GM08714 (cell line): ENCODE measurements at regions not wholly inside any gene's neighbourhood (a gene's known extent, or its start where the extent isn't known, plus 50 kb on each side); places are given as distances from the start of the nearest gene placed in this dataset.
"Not testable (repeated sequence)": the region's sequence is repeated elsewhere in the genome, so short reads cannot be mapped to it uniquely, and the experiment has no call there.

ENCODE experiments used
- H3K4me3 ChIP-seq: fragments of 200-500 bp; sonication (Bioruptor generic); 2 replicates; pipeline ENCODE4 v1.5.1; 2014; ENCODE audit warnings: mild to moderate bottlenecking, low read length, inconsistent platforms
- ZNF274 ChIP-seq: IDR thresholded peaks from 2 replicates; pipeline ENCODE4 v1.6.1; 2012; ENCODE audit warnings: mild to moderate bottlenecking, low read depth, low read length

- no peak overlapping the region for H3K4me3 ChIP-seq
- no peak for TF ChIP-seq ZNF274
These were observed 213.6 kb downstream of the KLF6 start for GRCh38 chr10:3571310-3571825.

- no peak for TF ChIP-seq ZNF274
- H3K4me3 ChIP-seq: no peak overlapping the region
These were observed 214.1 kb downstream of the KLF6 start for GRCh38 chr10:3570855-3571266.

- TF ChIP-seq ZNF274: no peak
- H3K4me3 ChIP-seq: no peak overlapping the region
These were observed 214.8 kb downstream of the KLF6 start for GRCh38 chr10:3570131-3570729.

GRCh38 chr10:3568983-3569382, 216.0 kb downstream of the KLF6 start:
- H3K4me3 ChIP-seq: no peak overlapping the region
- TF ChIP-seq ZNF274: no peak

GRCh38 chr10:3568392-3568791, 216.6 kb downstream of the KLF6 start:
- no peak for TF ChIP-seq ZNF274
- H3K4me3 ChIP-seq: no peak overlapping the region

GRCh38 chr10:3567291-3567963, 217.6 kb downstream of the KLF6 start:
- TF ChIP-seq ZNF274: no peak
- H3K4me3 ChIP-seq: no peak overlapping the region

GRCh38 chr10:3566627-3567026, 218.4 kb downstream of the KLF6 start:
- no peak for TF ChIP-seq ZNF274
- H3K4me3 ChIP-seq: no peak overlapping the region

GRCh38 chr10:3564346-3565002, 220.5 kb downstream of the KLF6 start:
- H3K4me3 ChIP-seq: no peak overlapping the region
- TF ChIP-seq ZNF274: no peak

- H3K4me3 ChIP-seq: no peak overlapping the region
- TF ChIP-seq ZNF274: no peak
These were observed 221.7 kb downstream of the KLF6 start for GRCh38 chr10:3563298-3563697.

- not testable (repeated sequence) for H3K4me3 ChIP-seq
These were observed 224.4 kb downstream of the KLF6 start for GRCh38 chr10:3560628-3561027.

GRCh38 chr10:3559527-3559926, 225.5 kb downstream of the KLF6 start:
- H3K4me3 ChIP-seq: no peak overlapping the region
- TF ChIP-seq ZNF274: no peak

GRCh38 chr10:3559011-3559410, 226.0 kb downstream of the KLF6 start:
- no peak overlapping the region for H3K4me3 ChIP-seq
- no peak for TF ChIP-seq ZNF274

GRCh38 chr10:3556191-3557017, 228.6 kb downstream of the KLF6 start:
- H3K4me3 ChIP-seq: not testable (repeated sequence)

GRCh38 chr10:3554121-3554522, 230.9 kb downstream of the KLF6 start:
- no peak for TF ChIP-seq ZNF274
- H3K4me3 ChIP-seq: no peak overlapping the region

- no peak overlapping the region for H3K4me3 ChIP-seq
- no peak for TF ChIP-seq ZNF274
These were observed 232.7 kb downstream of the KLF6 start for GRCh38 chr10:3552281-3552680.
